Transverse colon (tissue), 4 donors: ENCODE measurements at regions not wholly inside any gene's neighbourhood (a gene's known extent, or its start where the extent isn't known, plus 50 kb on each side); places are given as distances from the start of the nearest gene placed in this dataset.
"Not testable (repeated sequence)": the region's sequence is repeated elsewhere in the genome, so short reads cannot be mapped to it uniquely, and the experiment has no call there.

Source experiments
- DNase-seq: peaks from one replicate; pipeline ENCODE4 v3.0.0-alpha.2; 2019
- H3K27ac ChIP-seq, 4 donors: fragments of 200-600 bp; sonication (generic); 2 replicates each; pipeline ENCODE4 v1.5.1; 2016 to 2018; ENCODE audit warnings: inconsistent platforms in 4 of 4
- H3K27me3 ChIP-seq: fragments of 200-600 bp; sonication (generic); 2 replicates; pipeline ENCODE4 v1.5.1; 2017; ENCODE audit warnings: inconsistent platforms
- H3K36me3 ChIP-seq, 4 donors: fragments of 200-600 bp; sonication (generic); 2 replicates each; pipeline ENCODE4 v1.5.1; 2017 to 2019; ENCODE audit warnings: inconsistent platforms in 4 of 4
- H3K4me1 ChIP-seq, 4 donors: fragments of 200-600 bp; sonication (generic); 2 replicates each; pipeline ENCODE4 v1.5.1; 2017 to 2020; ENCODE audit warnings: inconsistent platforms in 4 of 4
- H3K4me3 ChIP-seq, 4 donors: fragments of 200-600 bp; sonication (generic); 1 replicate in 1 of 4; 2 replicates in 3 of 4; pipeline versions ENCODE4 v1.5.1 to v1.6.1; 2017 to 2019; ENCODE audit warnings: inconsistent platforms in 4 of 4
- H3K9me3 ChIP-seq, 2 donors: fragments of 200-600 bp; sonication (generic); 2 replicates each; pipeline ENCODE4 v1.5.1; 2017 to 2019; ENCODE audit warnings: inconsistent platforms in 2 of 2
- CTCF ChIP-seq, 5 experiments: fragments of 200-600 bp in 3 of 5; fragments of 450-650 bp in 2 of 5; sonication (generic) in 3 of 5; IDR thresholded peaks; 1 replicate in 2 of 5; 2 replicates in 3 of 5; pipeline ENCODE4 v1.5.1; 2016 to 2017; ENCODE audit warnings: antibody characterized with exemption in 5 of 5, inconsistent platforms in 3 of 5, mild to moderate bottlenecking in 2 of 5, moderate library complexity in 1 of 5
- EP300 ChIP-seq: sonication (generic); formaldehyde crosslinking; IDR thresholded peaks from one replicate; pipeline ENCODE4 v1.6.1; 2017; ENCODE audit warnings: antibody characterized with exemption, low read depth
- POLR2A ChIP-seq: fragments of 450-650 bp; IDR thresholded peaks from one replicate; pipeline ENCODE4 v1.6.1; 2016; ENCODE audit warnings: antibody characterized with exemption, mild to moderate bottlenecking, moderate library complexity
- POLR2AphosphoS5 ChIP-seq, 3 donors: sonication (generic); formaldehyde crosslinking; IDR thresholded peaks; one replicate each; pipeline ENCODE4 v1.6.1; 2016; ENCODE audit warnings: antibody characterized with exemption in 3 of 3
- WGBS, 2 donors: methylation state at CpG; one replicate each; pipeline ENCODE4 v1.1.5; 2018; ENCODE audit warnings: low coverage in 1 of 2; 5-methylcytosine and 5-hydroxymethylcytosine counted together
- in situ Hi-C, 4 donors: fragments of 200-750 bp; cut with MboI; loops; one replicate each; pipeline versions ENCODE4 v1.15.0 to v1.15.1; 2017; ENCODE audit warnings: low sequenced_read_pairs in 3 of 4, low pct_ligation_motif_present in 1 of 4, low pct_unique_long_range_greater_than_20kb in 1 of 4
- intact Hi-C: fragments of 100-400 bp; cut with DNase I; formaldehyde crosslinking; loops from one replicate; pipeline ENCODE4 v1.15.1; 2023; ENCODE audit warnings: low total_unique reads

- TF ChIP-seq POLR2A = no peak
- no peak for TF ChIP-seq EP300
- TF ChIP-seq POLR2AphosphoS5 (IDR thresholded peaks at IDR 0.05) = no peak
- no peak for TF ChIP-seq CTCF (IDR thresholded peaks at IDR 0.05)
- DNase-seq = no peak
- H3K4me3 ChIP-seq = no peak overlapping the region
- in situ Hi-C loops (no loop called here), intact Hi-C loops (no loop called here)
- H3K9me3 ChIP-seq = peaks cover 0 to 3% of the 10 kb centered on the region in 2 donors
- H3K36me3 ChIP-seq = no peaks in the 10 kb centered on the region
- H3K27me3 ChIP-seq = no peaks in the 10 kb centered on the region
- H3K27ac ChIP-seq = no peak overlapping the region
- no peaks in the 10 kb centered on the region for H3K4me1 ChIP-seq
- WGBS, 2 donors = 41 to 54% methylated on average over 3 of the region's 3 CpGs
Observed at GRCh38 chr16:31664683-31665482, 137.2 kb downstream of the AHSP start.

GRCh38 chr16:31674686-31675085 lies 147.0 kb downstream of the AHSP start:
- DNase-seq = no peak
- no peaks in the 10 kb centered on the region for H3K9me3 ChIP-seq
- intact Hi-C loops (no loop called here), in situ Hi-C loops (no loop called here)
- peaks cover 3% of the 10 kb centered on the region for H3K27me3 ChIP-seq
- no peaks in the 10 kb centered on the region for H3K4me1 ChIP-seq
- TF ChIP-seq EP300 (no peak), POLR2A (no peak)
- H3K4me3 ChIP-seq = no peak overlapping the region
- H3K27ac ChIP-seq = no peak overlapping the region
- no peaks in the 10 kb centered on the region for H3K36me3 ChIP-seq
- 25 to 52% methylated on average over 1 of the region's 1 CpG for WGBS, 2 donors

- no peak for DNase-seq
- intact Hi-C loops = no loop called here
- in situ Hi-C loops = no loop called here
- Histone ChIP-seq H3K4me1 (no peaks in the 10 kb centered on the region), H3K4me3 (no peak overlapping the region), H3K36me3 (no peaks in the 10 kb centered on the region), H3K27me3 (peaks cover 3% of the 10 kb centered on the region), H3K9me3 (no peaks in the 10 kb centered on the region), H3K27ac (no peak overlapping the region)
- TF ChIP-seq POLR2AphosphoS5 (IDR thresholded peaks at IDR 0.05) (no peak), CTCF (IDR thresholded peaks at IDR 0.05) (no peak), EP300 (no peak), POLR2A (no peak)
Observed at GRCh38 chr16:31676731-31677130, 149.0 kb downstream of the AHSP start.

- Histone ChIP-seq H3K4me3 (no peak overlapping the region), H3K36me3 (no peaks in the 10 kb centered on the region), H3K4me1 (no peaks in the 10 kb centered on the region), H3K27me3 (no peaks in the 10 kb centered on the region), H3K9me3 (no peaks in the 10 kb centered on the region), H3K27ac (no peak overlapping the region)
- 55 to 57% methylated on average over 5 to 7 of the region's 7 CpGs for WGBS, 2 donors
- in situ Hi-C loops = no loop called here
- intact Hi-C loops = no loop called here
- TF ChIP-seq POLR2A (no peak), POLR2AphosphoS5 (IDR thresholded peaks at IDR 0.05) (no peak), EP300 (no peak), CTCF (IDR thresholded peaks at IDR 0.05) (no peak)
- DNase-seq = no peak
Observed at GRCh38 chr16:31678649-31679325, 151.1 kb downstream of the AHSP start.

- H3K4me3 ChIP-seq, DNase-seq, H3K36me3 ChIP-seq, H3K4me1 ChIP-seq, H3K27ac ChIP-seq, H3K27me3 ChIP-seq, H3K9me3 ChIP-seq, in situ Hi-C loops, intact Hi-C loops: not testable (repeated sequence)
- 55 to 64% methylated on average over 2 of the region's 2 CpGs for WGBS, 2 donors
Observed at GRCh38 chr16:31689331-31689730, 161.6 kb downstream of the AHSP start.

GRCh38 chr16:31692338-31692737 lies 164.6 kb downstream of the AHSP start:
- in situ Hi-C loops = loop anchor here in 1 of 4 donors (10.0 kb wide), 1 partner anchor 178 kb away; no protein-coding TSS in a partner anchor
- intact Hi-C loops, DNase-seq, H3K27ac ChIP-seq, H3K27me3 ChIP-seq, H3K4me3 ChIP-seq, H3K4me1 ChIP-seq, H3K9me3 ChIP-seq, H3K36me3 ChIP-seq: not testable (repeated sequence)
- WGBS, 2 donors = 91% methylated on average over 3 of the region's 3 CpGs; no CpG with 5 or more reads in 1 of the 2 donors
